ENCODE measurements at regions not wholly inside any gene's neighbourhood (a gene's known extent, or its start where the extent isn't known, plus 50 kb on each side); places are given as distances from the start of the nearest gene placed in this dataset.

DNA sequence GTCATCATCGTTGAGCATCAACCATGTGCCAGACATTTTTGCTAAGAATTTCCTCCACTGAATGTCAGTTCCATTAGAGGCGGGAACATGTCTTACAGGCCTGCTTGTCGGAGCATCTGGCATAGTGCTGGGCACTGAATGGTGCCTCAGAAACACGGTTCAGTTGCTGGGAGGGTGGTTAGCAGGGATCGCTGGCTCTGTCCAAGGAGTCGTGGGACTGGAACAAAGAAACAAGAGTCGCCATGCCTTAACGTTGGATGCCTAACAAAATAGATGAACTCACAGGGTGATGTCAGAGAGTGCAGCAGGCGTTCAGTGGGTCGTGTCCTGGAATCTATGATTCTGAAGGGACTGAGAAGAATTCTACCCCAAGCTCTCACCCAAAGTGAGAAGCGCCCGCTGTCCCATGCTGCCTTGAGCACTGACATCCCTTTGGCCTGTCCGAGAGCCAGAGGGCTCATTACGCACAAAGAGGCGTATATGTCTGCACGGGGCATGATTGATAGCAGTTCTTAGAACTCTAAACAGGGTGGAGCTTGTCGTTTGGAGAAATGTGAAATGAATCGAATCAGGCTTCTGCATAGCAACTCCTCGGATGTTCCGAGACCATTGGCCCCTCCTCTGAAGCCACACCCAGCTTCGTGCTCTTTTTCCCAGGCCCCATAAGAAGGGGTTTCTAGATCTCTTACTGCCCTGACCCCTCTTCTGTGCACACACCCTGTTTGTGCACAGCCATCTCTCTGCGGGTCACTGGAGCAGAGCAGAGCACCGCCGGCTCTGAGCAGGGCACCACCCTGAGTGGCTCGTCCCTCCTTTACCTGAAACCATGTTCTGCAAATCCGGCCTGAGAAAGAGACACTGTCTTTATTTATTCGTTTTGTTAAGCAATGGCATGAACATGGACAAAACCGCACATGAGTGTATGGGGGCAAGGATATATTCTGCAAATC, 113.1 kb upstream of the B3GAT1 start:
- TF ChIP-seq CTCF (IDR thresholded peaks at IDR 0.05; ENCODE audit: low read length) (no peak), EZH2 (IDR thresholded peaks at IDR 0.05; ENCODE audit: borderline replicate concordance, low read length) (no peak)

All from OCI-LY1 (cell line).